Stimulated activated memory B cell treated with anti-CD40 and anti-IgM and Interleukin-4, amounts not matched to agents 10 μg/mL and 1 μg/mL and 100 μg/mL, for 72 hours (primary cell): ENCODE measurements at regions not wholly inside any gene's neighbourhood (a gene's known extent, or its start where the extent isn't known, plus 50 kb on each side); places are given as distances from the start of the nearest gene placed in this dataset.
"Not testable (repeated sequence)": the region's sequence is repeated elsewhere in the genome, so short reads cannot be mapped to it uniquely, and the experiment has no call there.

Experiments used
- ATAC-seq: fragments of 150-1000 bp; cut with Tn5 transposase; 2 replicates; pipeline ENCODE4 v1.10.0; 2021
- H3K27ac Mint-ChIP-seq: one replicate; pipeline ENCODE4 v1.8.0; 2022; ENCODE audit warnings: mild to moderate bottlenecking, mixed read lengths
- H3K27me3 Mint-ChIP-seq: one replicate; pipeline ENCODE4 v1.8.0; 2022; ENCODE audit warnings: mixed read lengths
- H3K36me3 Mint-ChIP-seq: one replicate; pipeline ENCODE4 v1.8.0; 2022; ENCODE audit warnings: mixed read lengths
- H3K4me1 Mint-ChIP-seq: one replicate; pipeline ENCODE4 v1.8.0; 2022; ENCODE audit warnings: mixed read lengths
- H3K4me3 Mint-ChIP-seq: one replicate; pipeline ENCODE4 v1.8.0; 2022; ENCODE audit warnings: mild to moderate bottlenecking, moderate library complexity, mixed read lengths
- H3K9me3 Mint-ChIP-seq: one replicate; pipeline ENCODE4 v1.8.0; 2022; ENCODE audit warnings: mixed read lengths

DNA sequence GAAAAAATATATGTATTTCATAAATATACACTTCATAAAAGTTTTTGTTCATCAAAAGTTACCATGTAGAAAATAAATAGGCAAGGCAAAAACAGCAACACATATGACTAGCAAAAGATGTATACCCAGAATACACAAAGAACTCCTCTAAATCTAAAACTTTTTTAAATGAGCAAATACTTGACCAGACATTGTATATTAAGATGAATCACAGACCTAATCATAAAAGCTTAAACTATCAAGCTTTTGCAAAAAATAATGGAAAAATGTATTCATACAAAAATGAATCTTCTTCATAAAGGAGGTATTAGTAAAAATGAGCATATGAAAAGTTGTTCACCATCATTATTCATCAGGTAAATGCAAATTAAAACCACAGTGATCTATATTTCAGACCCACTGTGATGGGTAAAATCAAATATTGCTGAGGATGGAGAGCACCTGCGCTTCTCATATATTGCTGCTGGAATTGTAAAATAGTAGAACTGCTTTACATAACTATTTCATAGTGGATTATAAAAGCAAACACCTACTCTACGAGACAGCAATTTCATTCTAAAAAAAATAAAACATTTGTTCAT, 78.3 kb upstream of the RGS1 start:
- no peaks in the 10 kb centered on the region for H3K4me1 Mint-ChIP-seq
- H3K4me3 Mint-ChIP-seq, result no peak overlapping the region
- peaks cover 7% of the 10 kb centered on the region for H3K27me3 Mint-ChIP-seq
- no peak overlapping the region for H3K27ac Mint-ChIP-seq
- ATAC-seq, result no peak
- peaks cover 2% of the 10 kb centered on the region for H3K9me3 Mint-ChIP-seq
- no peaks in the 10 kb centered on the region for H3K36me3 Mint-ChIP-seq

DNA sequence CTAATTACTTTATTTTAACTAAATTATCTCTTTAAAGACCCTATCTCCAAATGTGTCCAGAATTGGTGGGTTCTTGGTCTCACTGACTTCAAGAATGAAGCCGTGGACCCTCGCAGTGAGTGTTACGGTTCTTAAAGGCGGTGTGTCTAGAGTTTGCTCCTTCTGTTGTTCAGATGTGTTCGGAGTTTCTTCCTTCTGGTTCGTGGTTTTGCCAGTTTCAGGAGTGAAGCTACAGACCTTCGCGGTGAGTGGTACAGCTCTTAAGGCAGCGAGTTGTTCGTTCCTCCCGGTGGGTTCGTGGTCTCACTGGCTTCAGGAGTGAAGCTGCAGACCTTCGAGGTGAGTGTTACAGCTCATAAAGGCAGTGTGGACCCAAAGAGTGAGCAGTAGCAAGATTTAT, 77.5 kb upstream of the RGS1 start:
- ATAC-seq, H3K27me3 Mint-ChIP-seq, H3K27ac Mint-ChIP-seq, H3K9me3 Mint-ChIP-seq, H3K4me3 Mint-ChIP-seq, H3K36me3 Mint-ChIP-seq, H3K4me1 Mint-ChIP-seq: not testable (repeated sequence)

DNA sequence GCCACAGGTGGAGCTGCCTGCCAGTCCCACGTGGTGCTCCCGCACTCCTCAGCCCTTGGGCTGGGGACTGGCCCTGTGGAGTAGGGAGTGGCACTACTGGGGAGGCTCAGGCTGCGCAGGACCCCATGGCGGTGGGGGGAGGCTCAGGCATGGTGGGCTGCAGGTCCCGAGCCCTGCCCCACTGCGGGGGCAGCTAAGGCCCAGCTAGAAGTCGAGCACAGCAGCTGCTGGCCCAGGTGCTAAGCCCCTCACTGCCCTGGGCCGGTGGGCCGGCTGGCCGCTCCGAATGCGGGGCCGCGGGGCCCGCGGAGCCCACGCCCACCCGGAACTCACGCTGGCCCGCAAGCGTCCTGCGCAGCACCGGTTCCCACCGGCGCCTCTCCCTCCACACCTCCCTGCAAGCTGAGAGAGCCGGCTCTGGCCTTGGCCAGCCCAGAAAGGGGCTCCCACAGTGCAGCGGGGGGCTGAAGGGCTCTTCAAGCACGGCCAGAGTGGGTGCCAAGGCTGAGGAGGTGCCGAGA, 76.5 kb upstream of the RGS1 start:
- not testable (repeated sequence) for H3K9me3 Mint-ChIP-seq, H3K36me3 Mint-ChIP-seq, H3K4me1 Mint-ChIP-seq, H3K4me3 Mint-ChIP-seq, ATAC-seq, H3K27me3 Mint-ChIP-seq, H3K27ac Mint-ChIP-seq

DNA sequence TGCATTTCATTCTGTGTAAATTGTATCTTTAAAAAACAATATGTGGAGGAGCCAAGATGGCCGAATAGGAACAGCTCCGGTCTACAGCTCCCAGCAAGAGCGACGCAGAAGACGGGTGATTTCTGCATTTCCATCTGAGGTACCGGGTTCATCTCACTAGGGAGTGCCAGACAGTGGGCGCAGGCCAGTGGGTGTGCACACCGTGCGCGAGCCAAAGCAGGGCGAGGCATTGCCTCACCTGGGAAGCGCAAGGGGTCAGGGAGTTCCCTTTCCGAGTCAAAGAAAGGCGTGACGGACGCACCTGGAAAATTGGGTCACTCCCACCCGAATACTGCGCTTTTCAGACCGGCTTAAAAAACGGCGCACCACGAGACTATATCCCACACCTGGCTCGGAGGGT, 75.0 kb upstream of the RGS1 start:
- H3K4me3 Mint-ChIP-seq, H3K27me3 Mint-ChIP-seq, H3K27ac Mint-ChIP-seq, H3K9me3 Mint-ChIP-seq, H3K4me1 Mint-ChIP-seq, H3K36me3 Mint-ChIP-seq, ATAC-seq: not testable (repeated sequence)

DNA sequence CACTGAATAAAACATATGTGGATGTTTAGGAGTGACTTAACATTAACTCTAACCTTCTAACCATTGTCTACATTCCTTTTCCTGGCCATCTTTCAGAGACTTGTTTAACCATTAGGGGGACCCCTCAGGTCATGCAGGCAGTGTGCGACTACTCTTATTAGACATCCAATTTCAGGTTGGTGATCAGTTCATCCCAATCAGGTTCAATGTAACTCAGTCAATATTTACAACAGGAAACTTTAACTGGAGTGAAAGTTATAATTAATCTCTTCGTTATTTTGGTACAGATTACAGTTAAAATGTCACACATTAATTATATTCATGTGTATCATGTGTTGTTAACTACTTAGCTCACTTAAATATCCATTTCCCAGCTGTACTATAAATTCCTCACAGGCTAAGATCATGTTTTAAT, 68.8 kb upstream of the RGS1 start:
- Mint-ChIP-seq H3K27ac (no peak overlapping the region), H3K4me1 (no peaks in the 10 kb centered on the region), H3K9me3 (no peaks in the 10 kb centered on the region), H3K36me3 (no peaks in the 10 kb centered on the region), H3K4me3 (no peak overlapping the region), H3K27me3 (peaks cover 20% of the 10 kb centered on the region)
- peak; percentile 74 for ATAC-seq

DNA sequence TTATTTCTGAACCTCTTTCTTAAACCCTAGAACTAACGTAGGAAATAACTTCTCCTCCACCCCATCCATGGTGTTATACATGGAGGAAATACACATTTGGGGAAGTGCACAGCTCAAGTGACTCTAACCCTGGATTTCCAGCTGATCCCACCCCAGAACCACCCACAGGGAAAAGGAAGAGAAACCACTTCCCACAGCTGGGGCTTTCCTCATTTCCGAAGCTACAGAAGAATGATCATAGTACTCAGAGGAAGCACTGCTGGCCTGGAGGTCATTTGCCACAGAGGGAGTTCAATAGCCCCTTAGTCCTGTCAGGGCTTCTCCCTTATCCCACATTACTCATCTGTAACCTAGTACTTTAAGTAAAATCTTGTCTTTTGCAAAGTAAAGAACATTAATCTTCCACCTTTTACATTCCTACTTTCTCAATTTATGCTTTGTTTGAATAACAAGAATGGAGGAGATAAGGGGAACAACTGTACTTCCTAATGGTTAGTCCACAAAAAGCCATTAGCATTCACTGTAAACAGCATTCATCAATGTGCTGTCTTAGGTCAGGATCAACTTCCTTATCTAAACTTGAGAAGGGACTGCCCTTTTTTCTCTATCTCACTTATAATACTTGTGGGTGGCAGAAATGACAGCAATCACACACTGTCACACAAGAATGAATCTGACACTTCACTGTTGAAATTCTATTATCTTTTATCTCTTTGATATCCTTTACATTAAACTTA, 63.0 kb upstream of the RGS1 start:
- Mint-ChIP-seq H3K27me3 (peaks cover 35% of the 10 kb centered on the region), H3K9me3 (no peaks in the 10 kb centered on the region), H3K36me3 (no peaks in the 10 kb centered on the region), H3K4me1 (peaks cover 41% of the 10 kb centered on the region), H3K4me3 (no peak overlapping the region), H3K27ac (peak overlapping the region; percentile 20)
- ATAC-seq, result no peak

DNA sequence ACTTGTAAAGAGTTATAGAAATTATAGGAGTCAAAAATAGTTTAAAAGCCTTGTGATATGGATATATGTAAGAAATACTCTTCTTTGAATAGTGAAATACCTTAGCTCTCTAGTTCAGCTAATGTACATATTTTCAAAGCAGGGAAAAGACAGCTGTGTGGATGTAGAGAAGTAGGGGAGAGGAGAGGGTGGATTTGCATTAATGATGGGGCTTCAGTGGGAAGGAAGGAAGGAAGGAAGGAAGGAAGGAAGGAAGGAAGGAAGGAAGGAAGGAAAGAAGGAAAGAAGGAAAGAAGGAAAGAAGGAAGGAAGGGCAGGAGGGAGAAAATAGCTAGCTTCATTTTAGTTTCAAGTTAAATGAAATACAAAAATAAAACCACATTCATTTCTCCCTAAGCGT, 62.4 kb upstream of the RGS1 start:
- Mint-ChIP-seq H3K9me3 (no peaks in the 10 kb centered on the region), H3K4me1 (peaks cover 44% of the 10 kb centered on the region), H3K4me3 (no peak overlapping the region), H3K36me3 (no peaks in the 10 kb centered on the region), H3K27ac (peak overlapping the region; percentile 20), H3K27me3 (peaks cover 35% of the 10 kb centered on the region)
- no peak for ATAC-seq

DNA sequence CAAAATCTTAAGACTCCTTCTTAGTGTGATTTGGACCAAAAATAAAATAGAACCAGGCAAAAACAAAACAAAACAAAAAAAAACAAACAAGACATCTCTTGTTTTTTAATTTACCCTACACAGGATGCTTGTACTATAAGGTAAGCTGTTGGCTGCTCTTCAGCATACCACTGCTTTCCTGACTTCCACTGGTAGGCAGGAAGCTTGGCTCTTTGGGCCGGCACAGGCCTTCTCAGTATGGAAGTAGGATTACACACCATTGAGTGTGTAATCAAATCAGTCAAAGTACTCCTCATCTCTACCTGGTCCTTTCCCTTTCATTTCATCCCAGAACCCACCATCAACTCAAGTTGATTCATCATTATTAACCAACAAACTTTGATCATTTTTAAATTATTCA, 61.9 kb upstream of the RGS1 start:
- Mint-ChIP-seq H3K36me3 (no peaks in the 10 kb centered on the region), H3K27me3 (peaks cover 35% of the 10 kb centered on the region), H3K4me3 (no peak overlapping the region), H3K4me1 (peaks cover 44% of the 10 kb centered on the region), H3K27ac (peak overlapping the region; percentile 20), H3K9me3 (no peaks in the 10 kb centered on the region)
- ATAC-seq, result no peak

DNA sequence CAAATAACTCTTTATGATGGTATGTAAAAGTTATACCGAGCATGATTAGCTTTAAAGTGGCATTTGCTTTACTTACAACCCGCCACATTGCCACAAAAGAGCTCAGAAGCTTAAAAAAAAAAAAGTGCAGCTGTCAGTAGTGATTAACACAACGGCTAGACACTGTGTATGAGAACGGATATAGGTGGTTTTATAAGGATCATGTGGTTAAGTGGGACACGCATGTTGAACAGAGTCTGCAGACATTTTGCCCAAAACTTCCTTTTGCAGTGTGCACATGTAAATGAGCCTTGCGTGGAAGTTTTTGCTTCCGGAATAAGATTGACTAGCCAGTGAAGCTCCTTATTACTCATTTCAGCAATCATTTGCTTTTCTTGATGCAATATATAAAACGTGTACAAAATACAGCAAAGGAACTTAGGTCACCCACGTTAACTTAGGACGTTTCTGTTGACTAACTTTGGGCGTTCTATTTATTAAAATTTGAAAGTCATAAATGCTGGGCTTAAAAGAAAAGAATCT, 58.7 kb upstream of the RGS1 start:
- Mint-ChIP-seq H3K4me3 (peak overlapping the region; percentile 48), H3K27me3 (peaks cover 15% of the 10 kb centered on the region), H3K36me3 (no peaks in the 10 kb centered on the region), H3K27ac (peak overlapping the region; percentile 80), H3K4me1 (peaks cover 50% of the 10 kb centered on the region), H3K9me3 (no peaks in the 10 kb centered on the region)
- ATAC-seq, result peak; percentile 100

DNA sequence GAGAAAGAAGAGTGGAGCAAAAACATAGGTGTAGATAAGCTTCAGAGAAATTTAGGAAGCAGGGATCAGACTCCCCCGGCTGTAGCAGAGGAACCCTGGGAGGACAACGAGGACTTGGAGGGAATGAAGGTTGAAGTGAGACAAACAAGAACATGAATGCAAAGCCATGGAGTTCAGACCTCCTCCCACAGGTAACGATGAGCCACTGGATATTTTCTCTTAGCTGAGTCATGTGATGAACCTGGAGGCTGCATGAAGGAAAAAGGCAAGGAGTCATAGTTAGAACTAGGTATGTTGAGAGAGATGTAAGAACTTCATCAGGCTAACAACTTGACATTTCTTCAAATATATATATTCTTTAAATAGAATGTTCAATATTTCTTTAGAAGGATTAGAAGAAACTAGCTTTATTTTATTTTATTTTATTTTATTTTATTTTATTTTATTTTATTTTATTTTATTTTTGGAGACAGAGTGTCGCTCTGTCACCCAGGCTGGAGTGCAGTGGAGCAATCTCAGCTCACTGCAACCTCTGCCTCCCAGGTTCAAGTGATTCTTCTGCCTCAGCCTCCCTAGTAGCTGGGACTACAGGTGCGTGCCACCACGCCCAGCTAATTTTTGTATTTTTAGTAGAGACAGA, 57.7 kb upstream of the RGS1 start:
- H3K27me3 Mint-ChIP-seq, H3K36me3 Mint-ChIP-seq, ATAC-seq, H3K9me3 Mint-ChIP-seq: not testable (repeated sequence)
- H3K4me3 Mint-ChIP-seq, result peak overlapping the region; percentile 16
- peak overlapping the region; percentile 80 for H3K27ac Mint-ChIP-seq
- H3K4me1 Mint-ChIP-seq, result peaks cover 44% of the 10 kb centered on the region

DNA sequence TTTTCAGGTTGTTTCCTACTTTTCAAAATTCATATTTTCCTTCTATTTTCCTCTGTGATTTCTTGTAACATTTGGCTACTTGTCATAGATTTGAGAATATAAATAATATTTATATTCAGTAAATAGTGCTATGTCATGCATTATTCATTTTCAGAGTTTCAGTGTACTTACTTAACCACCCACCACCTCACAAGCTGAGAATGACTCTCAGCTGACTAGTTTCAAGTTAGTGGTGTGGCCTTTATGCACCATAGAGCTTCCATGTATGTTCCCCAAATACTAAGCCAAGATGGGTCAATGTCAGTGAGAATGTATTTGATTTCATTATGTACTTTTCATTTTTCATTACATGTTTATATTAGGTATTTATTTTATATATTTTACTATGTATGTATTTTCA, 56.9 kb upstream of the RGS1 start:
- Mint-ChIP-seq H3K27ac (no peak overlapping the region), H3K9me3 (no peaks in the 10 kb centered on the region), H3K4me3 (no peak overlapping the region), H3K4me1 (peaks cover 36% of the 10 kb centered on the region), H3K36me3 (no peaks in the 10 kb centered on the region), H3K27me3 (no peaks in the 10 kb centered on the region)
- ATAC-seq, result no peak

DNA sequence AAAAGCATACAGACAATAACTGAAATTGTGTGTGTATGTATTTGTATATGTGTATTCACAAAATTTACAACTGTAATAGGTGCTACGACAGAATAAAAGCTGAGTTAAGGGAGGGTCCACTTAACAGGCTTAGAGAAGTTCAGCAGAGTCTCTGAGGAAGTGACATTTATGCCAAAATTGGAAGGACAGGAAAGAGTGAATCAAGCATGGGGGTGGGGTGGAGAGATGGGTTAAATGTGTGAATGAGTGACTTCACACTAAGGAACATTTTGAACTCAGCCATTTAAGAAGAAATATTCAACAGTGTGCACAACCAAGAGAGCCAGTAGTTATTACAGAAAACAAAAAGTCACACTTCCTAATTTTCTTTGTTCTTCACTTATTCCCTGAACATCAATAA, 53.8 kb upstream of the RGS1 start:
- peaks cover 11% of the 10 kb centered on the region for H3K27me3 Mint-ChIP-seq
- no peak for ATAC-seq
- H3K4me3 Mint-ChIP-seq, result no peak overlapping the region
- no peaks in the 10 kb centered on the region for H3K9me3 Mint-ChIP-seq
- H3K4me1 Mint-ChIP-seq, result peaks cover 26% of the 10 kb centered on the region
- no peaks in the 10 kb centered on the region for H3K36me3 Mint-ChIP-seq
- H3K27ac Mint-ChIP-seq, result no peak overlapping the region

DNA sequence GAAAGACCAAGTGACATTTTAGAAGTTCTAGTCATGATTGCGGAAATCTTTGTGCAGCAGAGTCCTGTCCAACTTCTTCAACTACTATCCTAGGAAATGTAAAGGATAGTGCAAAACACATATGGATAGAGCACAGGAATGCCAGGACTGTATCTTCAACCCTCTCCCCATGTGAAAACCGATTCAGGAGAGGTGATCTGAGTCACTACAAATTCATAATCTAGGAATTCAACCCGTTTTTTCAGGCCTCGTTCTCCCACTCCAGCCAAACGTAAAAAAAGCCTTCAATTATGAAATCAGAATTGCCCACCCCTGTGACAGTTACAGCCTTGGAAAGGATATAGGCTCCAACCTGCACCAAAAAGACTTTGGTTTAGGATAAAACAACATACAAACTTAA, 52.9 kb upstream of the RGS1 start:
- Mint-ChIP-seq H3K4me3 (no peak overlapping the region), H3K36me3 (no peaks in the 10 kb centered on the region), H3K4me1 (peaks cover 17% of the 10 kb centered on the region), H3K27ac (no peak overlapping the region), H3K27me3 (peaks cover 11% of the 10 kb centered on the region), H3K9me3 (no peaks in the 10 kb centered on the region)
- no peak for ATAC-seq

DNA sequence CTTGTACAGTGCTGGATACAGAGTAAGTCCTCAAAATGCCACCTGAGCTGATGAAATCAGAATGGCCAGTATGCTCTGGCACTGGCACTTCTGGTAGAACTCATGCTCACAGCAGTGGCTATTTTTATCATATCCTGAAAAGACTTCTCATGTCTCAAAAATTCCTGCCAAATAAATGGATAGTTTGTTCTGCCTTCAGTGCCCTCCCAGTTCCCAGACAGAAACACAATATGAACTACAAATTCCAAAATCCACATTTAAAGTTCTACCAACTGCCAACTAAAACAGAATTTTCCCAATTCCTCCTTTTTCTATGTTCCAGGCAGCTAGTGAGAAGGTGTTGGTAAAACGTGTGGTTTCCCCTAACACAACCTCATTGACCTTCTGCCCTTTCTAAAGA, 51.4 kb upstream of the RGS1 start:
- no peak overlapping the region for H3K27ac Mint-ChIP-seq
- H3K9me3 Mint-ChIP-seq, result no peaks in the 10 kb centered on the region
- peaks cover 22% of the 10 kb centered on the region for H3K27me3 Mint-ChIP-seq
- peaks cover 22% of the 10 kb centered on the region for H3K4me1 Mint-ChIP-seq
- no peaks in the 10 kb centered on the region for H3K36me3 Mint-ChIP-seq
- no peak for ATAC-seq
- H3K4me3 Mint-ChIP-seq, result no peak overlapping the region
